ENCODE measurements at regions not wholly inside any gene's neighbourhood (a gene's known extent, or its start where the extent isn't known, plus 50 kb on each side); places are given as distances from the start of the nearest gene placed in this dataset.

DNA sequence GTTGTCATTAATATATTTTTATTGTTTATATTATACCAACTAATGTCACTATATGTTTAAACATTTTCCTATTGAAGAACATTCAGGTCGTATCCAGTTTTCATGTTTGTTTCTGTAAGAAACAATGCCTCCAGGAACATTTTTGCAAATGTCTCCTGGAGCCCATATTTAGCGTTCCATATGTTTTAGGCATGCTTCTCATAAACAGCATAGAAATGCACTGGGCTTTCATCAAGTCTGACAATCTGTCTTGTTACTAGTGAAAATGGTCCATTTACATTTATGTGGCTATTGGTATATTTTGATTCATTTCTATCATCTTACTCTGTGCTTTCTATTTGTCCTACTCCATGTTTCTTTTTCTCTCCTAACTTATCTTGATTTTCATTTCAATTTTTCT lies 431.7 kb downstream of the TFAP2A start:
- ChIA-PET POLR2A (no interaction called here), CTCF (no interaction called here)
- TF ChIP-seq, protein P1, sequence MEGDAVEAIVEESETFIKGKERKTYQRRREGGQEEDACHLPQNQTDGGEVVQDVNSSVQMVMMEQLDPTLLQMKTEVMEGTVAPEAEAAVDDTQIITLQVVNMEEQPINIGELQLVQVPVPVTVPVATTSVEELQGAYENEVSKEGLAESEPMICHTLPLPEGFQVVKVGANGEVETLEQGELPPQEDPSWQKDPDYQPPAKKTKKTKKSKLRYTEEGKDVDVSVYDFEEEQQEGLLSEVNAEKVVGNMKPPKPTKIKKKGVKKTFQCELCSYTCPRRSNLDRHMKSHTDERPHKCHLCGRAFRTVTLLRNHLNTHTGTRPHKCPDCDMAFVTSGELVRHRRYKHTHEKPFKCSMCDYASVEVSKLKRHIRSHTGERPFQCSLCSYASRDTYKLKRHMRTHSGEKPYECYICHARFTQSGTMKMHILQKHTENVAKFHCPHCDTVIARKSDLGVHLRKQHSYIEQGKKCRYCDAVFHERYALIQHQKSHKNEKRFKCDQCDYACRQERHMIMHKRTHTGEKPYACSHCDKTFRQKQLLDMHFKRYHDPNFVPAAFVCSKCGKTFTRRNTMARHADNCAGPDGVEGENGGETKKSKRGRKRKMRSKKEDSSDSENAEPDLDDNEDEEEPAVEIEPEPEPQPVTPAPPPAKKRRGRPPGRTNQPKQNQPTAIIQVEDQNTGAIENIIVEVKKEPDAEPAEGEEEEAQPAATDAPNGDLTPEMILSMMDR (IDR thresholded peaks at IDR 0.05; ENCODE audit: low read depth, low read length): no peak
- Histone ChIP-seq H3K9me3 (ENCODE audit: control insufficient read depth, insufficient read depth, low read length) (no peaks in the 10 kb centered on the region; the same call in 1 of the 2 replicates), H3K4me3 (ENCODE audit: low read depth, low read length) (no peak overlapping the region), H3K27me3 (ENCODE audit: control insufficient read depth, insufficient read depth, low read length) (no peaks in the 10 kb centered on the region), H3K27ac (ENCODE audit: low read depth, low read length) (no peak overlapping the region)
- no peak for DNase-seq (ENCODE audit: low read depth, low spot score)

DNA sequence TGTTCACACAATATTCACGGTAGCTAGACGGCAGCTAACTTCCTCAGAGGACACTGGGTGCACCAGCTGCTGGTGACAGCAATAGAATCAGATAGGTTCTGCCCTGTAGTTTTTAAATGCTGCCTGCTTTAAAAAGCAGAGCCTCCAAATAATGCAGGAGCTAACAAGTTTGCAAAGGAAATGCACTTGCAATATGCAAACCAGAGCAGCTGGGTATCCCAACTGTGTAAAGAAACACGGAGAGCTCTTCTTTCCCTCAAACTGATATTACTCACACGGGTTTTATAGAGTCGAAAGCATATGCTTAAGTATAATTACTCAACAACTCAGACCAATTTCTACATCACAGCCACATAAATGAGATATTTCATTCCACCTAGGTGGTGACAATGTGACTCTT lies 432.7 kb downstream of the TFAP2A start:
- no peak overlapping the region for H3K4me3 ChIP-seq (ENCODE audit: low read depth, low read length)
- H3K27me3 ChIP-seq (ENCODE audit: control insufficient read depth, insufficient read depth, low read length): no peaks in the 10 kb centered on the region
- DNase-seq (ENCODE audit: low read depth, low spot score): no peak
- ChIA-PET POLR2A (no interaction called here), CTCF (no interaction called here)
- TF ChIP-seq, protein P1 (IDR thresholded peaks at IDR 0.05; ENCODE audit: low read depth, low read length): no peak
- no peaks in the 10 kb centered on the region; the same call in 1 of the 2 replicates for H3K9me3 ChIP-seq (ENCODE audit: control insufficient read depth, insufficient read depth, low read length)
- no peak overlapping the region for H3K27ac ChIP-seq (ENCODE audit: low read depth, low read length)

DNA sequence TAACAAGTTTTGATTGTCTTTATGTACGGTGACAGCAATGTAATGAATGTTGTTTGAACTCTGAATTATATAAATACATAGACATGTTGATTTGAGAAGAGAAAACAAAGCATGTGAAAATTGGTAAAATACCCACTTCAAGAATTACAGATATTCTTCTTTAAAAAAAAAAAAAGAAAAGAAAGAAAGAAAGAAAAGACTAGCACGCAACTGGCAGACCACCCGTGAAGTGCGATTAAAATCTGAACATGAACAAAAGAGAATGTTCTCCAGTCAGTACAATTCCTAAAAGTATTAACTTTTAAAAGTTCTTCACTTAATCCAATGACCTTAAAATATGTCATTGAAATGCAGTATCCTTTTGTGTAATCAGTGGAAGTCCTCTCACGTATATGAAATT lies 434.9 kb downstream of the TFAP2A start:
- H3K4me3 ChIP-seq (ENCODE audit: low read depth, low read length): no peak overlapping the region
- CTCF ChIA-PET: no interaction called here
- no peaks in the 10 kb centered on the region for H3K27me3 ChIP-seq (ENCODE audit: control insufficient read depth, insufficient read depth, low read length)
- POLR2A ChIA-PET: no interaction called here
- no peak for DNase-seq (ENCODE audit: low read depth, low spot score)
- TF ChIP-seq, protein P1 (IDR thresholded peaks at IDR 0.05; ENCODE audit: low read depth, low read length): no peak
- H3K27ac ChIP-seq (ENCODE audit: low read depth, low read length): no peak overlapping the region
- H3K9me3 ChIP-seq (ENCODE audit: control insufficient read depth, insufficient read depth, low read length): no peaks in the 10 kb centered on the region; the same call in 1 of the 2 replicates

DNA sequence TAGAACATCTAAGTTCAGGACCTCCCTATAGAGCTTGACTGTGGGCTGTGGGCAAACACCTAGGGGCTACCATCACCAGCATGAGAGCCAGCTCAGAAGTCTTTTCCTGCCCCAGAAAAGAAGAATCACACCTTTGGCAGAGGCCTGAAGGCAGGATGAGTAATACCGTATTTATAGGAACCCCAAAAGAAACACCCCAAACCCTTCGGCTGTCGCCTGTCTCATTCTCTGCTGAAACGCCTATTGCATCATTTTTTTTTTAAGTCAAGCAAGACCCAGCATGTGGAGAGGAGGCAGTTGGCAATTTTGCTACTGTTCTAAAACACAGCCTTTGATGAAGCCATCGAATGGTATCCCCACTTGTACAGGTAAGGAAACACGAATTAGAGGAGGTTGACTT lies 436.4 kb downstream of the TFAP2A start:
- TF ChIP-seq, protein P1 (IDR thresholded peaks at IDR 0.05; ENCODE audit: low read depth, low read length): no peak
- POLR2A ChIA-PET: no interaction called here
- H3K27ac ChIP-seq (ENCODE audit: low read depth, low read length): no peak overlapping the region
- H3K4me3 ChIP-seq (ENCODE audit: low read depth, low read length): no peak overlapping the region
- H3K9me3 ChIP-seq (ENCODE audit: control insufficient read depth, insufficient read depth, low read length): peaks cover 7% of the 10 kb centered on the region; the same call in 1 of the 2 replicates
- CTCF ChIA-PET: no interaction called here
- no peaks in the 10 kb centered on the region for H3K27me3 ChIP-seq (ENCODE audit: control insufficient read depth, insufficient read depth, low read length)
- no peak for DNase-seq (ENCODE audit: low read depth, low spot score)

DNA sequence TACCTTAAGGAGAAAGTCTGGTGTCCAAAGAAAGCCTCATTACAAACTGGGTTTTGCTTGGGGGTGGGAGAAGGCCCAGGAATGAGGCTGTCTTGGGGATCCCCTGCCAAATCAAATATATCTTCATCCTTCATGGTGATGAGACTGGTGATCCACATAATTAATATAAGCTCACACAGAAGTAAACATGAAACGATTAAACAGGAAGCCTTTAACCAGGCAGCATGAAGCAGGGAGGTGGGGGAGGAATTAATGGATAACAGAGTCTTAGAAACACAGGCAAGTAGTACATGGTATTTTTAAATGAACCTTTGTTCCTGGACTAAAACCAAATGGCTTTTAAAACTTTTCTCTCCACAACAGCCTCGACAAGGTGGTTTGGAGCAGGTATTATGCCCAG lies 437.5 kb downstream of the TFAP2A start:
- CTCF ChIA-PET: no interaction called here

More for the DNA sequence above, 437.5 kb downstream of the TFAP2A start:
- TF ChIP-seq, protein P1 (IDR thresholded peaks at IDR 0.05; ENCODE audit: low read depth, low read length): no peak
- Histone ChIP-seq H3K27me3 (ENCODE audit: control insufficient read depth, insufficient read depth, low read length) (no peaks in the 10 kb centered on the region), H3K4me3 (ENCODE audit: low read depth, low read length) (no peak overlapping the region), H3K27ac (ENCODE audit: low read depth, low read length) (no peak overlapping the region), H3K9me3 (ENCODE audit: control insufficient read depth, insufficient read depth, low read length) (peaks cover 8% of the 10 kb centered on the region; the same call in 1 of the 2 replicates)
- POLR2A ChIA-PET: no interaction called here
- DNase-seq (ENCODE audit: low read depth, low spot score): no peak
